ENCODE measurements at regions not wholly inside any gene's neighbourhood (a gene's known extent, or its start where the extent isn't known, plus 50 kb on each side); places are given as distances from the start of the nearest gene placed in this dataset.
"Not testable (repeated sequence)": the region's sequence is repeated elsewhere in the genome, so short reads cannot be mapped to it uniquely, and the experiment has no call there.

DNA sequence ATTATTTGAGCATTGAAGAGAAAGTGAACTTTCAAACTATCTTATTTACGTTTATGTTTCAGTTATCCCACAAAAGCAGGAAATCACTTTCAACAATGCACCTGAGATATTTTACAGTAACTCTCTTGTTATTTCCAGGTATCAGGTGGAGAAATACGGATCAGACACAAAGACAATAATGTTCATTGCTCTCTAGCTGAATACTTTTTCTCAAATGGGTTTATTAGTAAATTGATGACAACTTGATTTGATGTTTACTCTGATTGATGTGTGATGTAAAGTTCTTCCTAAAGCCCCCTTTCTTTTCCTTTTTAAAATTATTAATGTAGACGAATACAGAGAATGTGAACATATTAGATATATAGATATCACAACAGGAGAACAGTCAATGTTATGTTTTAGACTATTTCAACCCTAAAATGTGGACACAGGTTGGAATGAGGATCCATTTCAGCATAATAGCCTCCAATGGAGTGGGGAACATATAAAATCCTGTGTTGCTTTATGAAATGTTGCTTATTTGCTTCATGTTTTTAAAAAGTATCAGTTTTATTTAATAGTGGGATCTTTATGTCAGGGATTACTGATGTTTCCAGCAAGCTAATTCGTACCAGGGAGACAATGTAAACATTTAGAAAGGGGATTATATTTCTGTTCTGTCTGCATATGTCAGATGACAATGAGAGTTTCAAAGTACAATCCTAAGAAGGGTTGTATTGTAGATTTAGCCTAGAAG lies 1522.3 kb upstream of the TPTE start (continued):
- TF ChIP-seq, protein P1, sequence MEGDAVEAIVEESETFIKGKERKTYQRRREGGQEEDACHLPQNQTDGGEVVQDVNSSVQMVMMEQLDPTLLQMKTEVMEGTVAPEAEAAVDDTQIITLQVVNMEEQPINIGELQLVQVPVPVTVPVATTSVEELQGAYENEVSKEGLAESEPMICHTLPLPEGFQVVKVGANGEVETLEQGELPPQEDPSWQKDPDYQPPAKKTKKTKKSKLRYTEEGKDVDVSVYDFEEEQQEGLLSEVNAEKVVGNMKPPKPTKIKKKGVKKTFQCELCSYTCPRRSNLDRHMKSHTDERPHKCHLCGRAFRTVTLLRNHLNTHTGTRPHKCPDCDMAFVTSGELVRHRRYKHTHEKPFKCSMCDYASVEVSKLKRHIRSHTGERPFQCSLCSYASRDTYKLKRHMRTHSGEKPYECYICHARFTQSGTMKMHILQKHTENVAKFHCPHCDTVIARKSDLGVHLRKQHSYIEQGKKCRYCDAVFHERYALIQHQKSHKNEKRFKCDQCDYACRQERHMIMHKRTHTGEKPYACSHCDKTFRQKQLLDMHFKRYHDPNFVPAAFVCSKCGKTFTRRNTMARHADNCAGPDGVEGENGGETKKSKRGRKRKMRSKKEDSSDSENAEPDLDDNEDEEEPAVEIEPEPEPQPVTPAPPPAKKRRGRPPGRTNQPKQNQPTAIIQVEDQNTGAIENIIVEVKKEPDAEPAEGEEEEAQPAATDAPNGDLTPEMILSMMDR (IDR thresholded peaks at IDR 0.05; ENCODE audit: control extremely low read depth in 1 of 3, insufficient read depth in 1 of 3, low read depth in 1 of 3, low read length in 3 of 3) = no peak

DNA sequence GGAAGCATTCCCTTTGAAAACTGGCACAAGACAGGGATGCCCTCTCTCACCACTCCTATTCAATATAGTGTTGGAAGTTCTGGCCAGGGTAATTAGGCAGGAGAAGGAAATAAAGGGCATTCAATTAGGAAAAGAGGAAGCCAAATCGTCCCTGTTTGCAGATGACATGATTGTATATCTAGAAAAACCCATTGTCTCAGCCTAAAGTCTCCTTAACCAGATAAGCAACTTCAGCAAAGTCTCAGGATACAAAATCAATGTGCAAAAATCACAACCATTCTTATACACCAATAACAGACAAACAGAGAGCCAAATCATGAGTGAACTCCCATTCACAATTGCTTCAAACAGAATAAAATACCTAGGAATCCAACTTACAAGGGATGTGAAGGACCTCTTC lies 1521.3 kb upstream of the TPTE start:
- H3K9ac ChIP-seq (replicated peaks in 1 of 4; ENCODE audit: extremely low read depth in 1 of 4, low read depth in 3 of 4, low read length in 3 of 4); H3K14ac ChIP-seq (ENCODE audit: insufficient read length); DNase-seq (ENCODE audit: low read depth in 1 of 2, low spot score in 2 of 2); H2BK15ac ChIP-seq (ENCODE audit: low read length); H3K79me1 ChIP-seq (ENCODE audit: low read depth, low read length); H4K91ac ChIP-seq (replicated peaks; ENCODE audit: insufficient read length, low read length); H4K8ac ChIP-seq (ENCODE audit: extremely low read depth, insufficient read depth, low read length); H2AFZ ChIP-seq (ENCODE audit: low read length); POLR2A ChIA-PET (ENCODE audit: partially characterized antibody); H2BK20ac ChIP-seq (ENCODE audit: low read length); H3K23me2 ChIP-seq (ENCODE audit: low read depth, low read length); CTCF ChIA-PET (ENCODE audit: partially characterized antibody); H4K5ac ChIP-seq (ENCODE audit: insufficient read length, low read depth, low read length); H3K56ac ChIP-seq (replicated peaks; ENCODE audit: insufficient read length, low read depth, low read length); H3K18ac ChIP-seq (ENCODE audit: extremely low read depth, low read length); H3K4me3 ChIP-seq (ENCODE audit: extremely low read depth in 1 of 4, insufficient read depth in 2 of 4, low read depth in 3 of 4, low read length in 4 of 4); H3K27ac ChIP-seq (ENCODE audit: low read depth, low read length); H3K23ac ChIP-seq (ENCODE audit: insufficient read length); H2BK5ac ChIP-seq (ENCODE audit: low read depth, low read length); H3K27me3 ChIP-seq (replicated peaks in 1 of 4; ENCODE audit: control insufficient read depth in 3 of 4, extremely low read depth in 1 of 4, insufficient read depth in 3 of 4, low read length in 3 of 4); FAIRE-seq; H2BK12ac ChIP-seq (ENCODE audit: low read depth, low read length); H4K20me1 ChIP-seq (replicated peaks in 1 of 2; ENCODE audit: control insufficient read depth in 1 of 2, insufficient read depth in 2 of 2, low read length in 2 of 2); H3K4ac ChIP-seq (replicated peaks; ENCODE audit: insufficient read length, low read depth, low read length); H3K4me2 ChIP-seq (ENCODE audit: insufficient read depth in 1 of 2, low read depth in 2 of 2, low read length in 2 of 2); H3K36me3 ChIP-seq (ENCODE audit: control insufficient read depth in 2 of 4, insufficient read depth in 4 of 4, low read length in 3 of 4); H3K79me2 ChIP-seq (ENCODE audit: control insufficient read depth in 1 of 2, insufficient read depth in 2 of 2, low read length in 2 of 2); H2AK5ac ChIP-seq (ENCODE audit: low read depth, low read length); H2BK120ac ChIP-seq (replicated peaks; ENCODE audit: low read depth, low read length); H3K4me1 ChIP-seq (replicated peaks in 1 of 4; ENCODE audit: control insufficient read depth in 3 of 4, insufficient read depth in 4 of 4, low read length in 3 of 4): not testable (repeated sequence)
- 12% methylated on average over 1 of the region's 1 CpG; no CpG with 5 or more reads in 1 of the 2 experiments for WGBS, 2 experiments (ENCODE audit: extremely low coverage in 1 of 2, insufficient coverage in 1 of 2, insufficient read length in 1 of 2, insufficient replicate concordance in 2 of 2, low coverage in 1 of 2, low lambda C conversion rate in 2 of 2, missing lambda C conversion rate in 1 of 2)
- peaks cover 66 to 78% of the 10 kb centered on the region in 2 experiments for H3K9me3 ChIP-seq (ENCODE audit: insufficient read depth in 2 of 2, low read depth in 1 of 2, low read length in 1 of 2)

Measured in H1 (cell line).